CD4-positive, alpha-beta T cell (primary cell): ENCODE measurements at regions not wholly inside any gene's neighbourhood (a gene's known extent, or its start where the extent isn't known, plus 50 kb on each side); places are given as distances from the start of the nearest gene placed in this dataset.

Source experiments
- ATAC-seq: fragments of 200-7000 bp; cut with Tn5 transposase; one replicate; pipeline ENCODE4 v1.10.0; 2022; ENCODE audit warnings: mild to moderate bottlenecking; ENCODE audit not compliant: poor library complexity
- CTCF ChIA-PET: fragments of 350-600 bp; sonication (Branson Sonifier 250); formaldehyde crosslinking; loops from one replicate; lab custom pipeline; 2021; ENCODE audit warnings: antibody characterized with exemption, inconsistent platforms; lab: Charles Lee
- POLR2A ChIA-PET: fragments of 350-600 bp; sonication (Branson Sonifier 250); formaldehyde crosslinking; loops from one replicate; lab custom pipeline; 2021; ENCODE audit warnings: antibody characterized with exemption, inconsistent platforms; lab: Charles Lee
- DNase-seq, 14 experiments: peaks; one replicate each; pipeline ENCODE4 v3.0.0-alpha.2; 2013 to 2020; ENCODE audit warnings: mixed read lengths in 2 of 14
- H3K27ac ChIP-seq, 2 donors: one replicate each; pipeline versions ENCODE4 v1.5.1 to v1.7.0; 2013; ENCODE audit warnings: low read length in 2 of 2, low read depth in 1 of 2, mild to moderate bottlenecking in 1 of 2
- H3K27me3 ChIP-seq, 2 experiments: 1 replicate in 1 of 2; 2 replicates in 1 of 2; pipeline versions ENCODE4 v1.6.1 to v1.7.0; 2013; ENCODE audit warnings: low read length in 2 of 2, control low read depth in 1 of 2, mild to moderate bottlenecking in 1 of 2, moderate library complexity in 1 of 2; ENCODE audit not compliant: insufficient read depth in 2 of 2, control insufficient read depth in 1 of 2
- H3K36me3 ChIP-seq: one replicate; pipeline ENCODE4 v1.6.1; 2013; ENCODE audit warnings: low read length, control low read depth; ENCODE audit not compliant: insufficient read depth
- H3K4me1 ChIP-seq: one replicate; pipeline ENCODE4 v1.6.1; 2013; ENCODE audit warnings: low read length, control low read depth; ENCODE audit not compliant: insufficient read depth
- H3K4me3 ChIP-seq: one replicate; pipeline ENCODE4 v1.5.1; 2013; ENCODE audit warnings: mild to moderate bottlenecking, low read length, moderate library complexity
- H3K9me3 ChIP-seq, 2 experiments: 1 replicate in 1 of 2; 2 replicates in 1 of 2; pipeline versions ENCODE4 v1.6.1 to v1.7.0; 2013; ENCODE audit warnings: low read length in 2 of 2, mild to moderate bottlenecking in 2 of 2, control low read depth in 1 of 2, moderate library complexity in 1 of 2; ENCODE audit not compliant: control insufficient read depth in 1 of 2, insufficient read depth in 1 of 2
- H3K27ac Mint-ChIP-seq: one replicate; pipeline ENCODE4 v1.8.0; 2020; ENCODE audit warnings: mixed read lengths
- H3K27me3 Mint-ChIP-seq: one replicate; pipeline ENCODE4 v1.8.0; 2021; ENCODE audit warnings: mixed read lengths
- H3K36me3 Mint-ChIP-seq: one replicate; pipeline ENCODE4 v1.8.0; 2021; ENCODE audit warnings: low read depth, mixed read lengths
- H3K4me1 Mint-ChIP-seq: one replicate; pipeline ENCODE4 v1.8.0; 2021; ENCODE audit warnings: low read depth, mixed read lengths
- H3K4me3 Mint-ChIP-seq: one replicate; pipeline ENCODE4 v1.8.0; 2020; ENCODE audit warnings: mild to moderate bottlenecking, mixed read lengths
- H3K9me3 Mint-ChIP-seq: one replicate; pipeline ENCODE4 v1.8.0; 2020; ENCODE audit warnings: mixed read lengths
- CTCF ChIP-seq: fragments of 200-600 bp; IDR thresholded peaks from one replicate; pipeline ENCODE4 v1.8.0; 2022; ENCODE audit warnings: antibody characterized with exemption, mild to moderate bottlenecking
- intact Hi-C, 2 experiments: fragments of 100-400 bp; cut with DNase I in 1 of 2; cut with micrococcal nuclease in 1 of 2; formaldehyde crosslinking; loops; one replicate each; pipeline versions ENCODE4 v1.15.1 to v1.9.0; 2023 to 2025; cut with DNase I, micrococcal nuclease

DNA sequence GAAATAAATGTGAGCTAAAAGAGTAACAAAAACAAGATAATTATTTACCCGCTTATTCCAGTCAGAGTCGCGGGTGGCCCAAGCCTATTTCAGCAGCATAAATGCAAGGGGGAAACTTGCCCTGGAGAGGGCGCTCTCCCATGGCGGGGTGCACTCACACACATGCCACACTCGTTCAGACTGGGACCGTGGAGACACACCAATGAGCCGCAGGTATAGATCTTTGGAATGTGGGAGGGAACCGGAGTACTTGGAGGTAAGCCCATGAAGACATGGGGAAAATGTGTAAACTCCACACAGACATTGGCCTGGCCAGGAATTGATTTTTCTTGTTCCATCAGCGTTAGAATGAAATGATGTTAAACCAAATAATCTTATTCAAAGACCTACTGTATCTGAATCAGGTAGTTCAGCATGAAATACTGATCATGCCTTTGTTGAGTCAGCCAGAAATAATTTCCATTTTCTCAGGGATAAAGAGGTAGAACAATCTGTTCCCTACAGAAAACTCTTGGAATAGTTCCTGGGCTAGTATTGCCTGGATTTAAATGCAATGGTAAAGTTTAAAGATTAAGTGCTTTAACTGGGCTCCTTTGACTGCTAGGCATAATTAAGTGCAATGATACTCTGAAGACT, 191.5 kb downstream of the MCHR2 start:
- Histone ChIP-seq H3K27me3 (peaks cover 0 to 3% of the 10 kb centered on the region in 2 experiments), H3K4me1 (no peaks in the 10 kb centered on the region), H3K27ac (no peak overlapping the region), H3K4me3 (no peak overlapping the region), H3K36me3 (no peaks in the 10 kb centered on the region), H3K9me3 (no peaks in the 10 kb centered on the region)
- intact Hi-C loops: no loop called here
- Mint-ChIP-seq H3K4me3 (no peak overlapping the region), H3K27me3 (peaks cover 36% of the 10 kb centered on the region), H3K36me3 (no peaks in the 10 kb centered on the region), H3K27ac (no peak overlapping the region), H3K9me3 (no peaks in the 10 kb centered on the region), H3K4me1 (no peaks in the 10 kb centered on the region)
- ATAC-seq (no peak), DNase-seq (no peak)
- POLR2A ChIA-PET: no interaction called here
- CTCF ChIA-PET: no interaction called here
- no peak for TF ChIP-seq CTCF

GRCh38 chr6:99808992-99809391, 185.0 kb downstream of the MCHR2 start:
- POLR2A ChIA-PET: no interaction called here
- H3K27me3 Mint-ChIP-seq: peaks cover 61% of the 10 kb centered on the region
- no peak for ATAC-seq

DNA sequence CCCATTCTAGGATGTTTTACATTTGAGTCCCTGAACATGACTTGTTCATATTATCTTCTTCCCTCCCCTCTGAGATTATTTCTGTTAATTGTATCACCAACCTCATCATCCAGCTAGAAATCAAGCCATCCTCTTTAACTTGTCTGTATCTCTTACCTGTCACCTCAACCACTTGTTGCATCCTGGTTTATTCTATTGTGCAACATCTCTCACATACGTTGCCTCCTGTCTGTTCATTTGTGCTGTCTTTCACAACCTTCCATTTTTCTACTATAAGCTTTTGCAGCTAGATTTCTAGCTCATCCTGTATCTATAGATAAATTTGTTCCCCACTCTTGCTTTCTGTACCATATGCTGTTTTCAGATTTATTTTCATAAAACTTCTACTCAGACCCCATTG, 183.7 kb downstream of the MCHR2 start:
- peaks cover 4 to 5% of the 10 kb centered on the region in 2 experiments for H3K27me3 ChIP-seq
- H3K36me3 Mint-ChIP-seq: no peaks in the 10 kb centered on the region
- H3K4me1 ChIP-seq: no peaks in the 10 kb centered on the region
- no peak overlapping the region for H3K4me3 ChIP-seq
- no peak overlapping the region for H3K27ac ChIP-seq
- CTCF ChIA-PET: no interaction called here
- H3K27me3 Mint-ChIP-seq: peaks cover 49% of the 10 kb centered on the region
- intact Hi-C loops: no loop called here
- POLR2A ChIA-PET: no interaction called here
- no peaks in the 10 kb centered on the region for H3K9me3 ChIP-seq
- no peak for TF ChIP-seq CTCF
- H3K9me3 Mint-ChIP-seq: no peaks in the 10 kb centered on the region
- no peak overlapping the region for H3K4me3 Mint-ChIP-seq
- H3K27ac Mint-ChIP-seq: no peak overlapping the region
- ATAC-seq (no peak), DNase-seq (no peak)
- no peaks in the 10 kb centered on the region for H3K36me3 ChIP-seq
- H3K4me1 Mint-ChIP-seq: no peaks in the 10 kb centered on the region

More at GRCh38 chr6:99808992-99809391, 185.0 kb downstream of the MCHR2 start:
- Mint-ChIP-seq H3K4me3 (no peak overlapping the region), H3K4me1 (no peaks in the 10 kb centered on the region), H3K9me3 (no peaks in the 10 kb centered on the region), H3K27ac (no peak overlapping the region), H3K36me3 (no peaks in the 10 kb centered on the region)
- H3K9me3 ChIP-seq: no peaks in the 10 kb centered on the region
- intact Hi-C loops: no loop called here
- H3K27me3 ChIP-seq: peaks cover 4 to 5% of the 10 kb centered on the region in 2 experiments
- no peak for DNase-seq
- CTCF ChIA-PET: no interaction called here
- no peak for TF ChIP-seq CTCF
- no peaks in the 10 kb centered on the region for H3K36me3 ChIP-seq
- no peaks in the 10 kb centered on the region for H3K4me1 ChIP-seq
- no peak overlapping the region for H3K4me3 ChIP-seq
- no peak overlapping the region for H3K27ac ChIP-seq
